GM12891 (cell line): ENCODE measurements at regions not wholly inside any gene's neighbourhood (a gene's known extent, or its start where the extent isn't known, plus 50 kb on each side); places are given as distances from the start of the nearest gene placed in this dataset.

Experiments used
- PAX5 ChIP-seq: IDR thresholded peaks from 2 replicates; pipeline ENCODE4 v1.6.1; 2011; ENCODE audit warnings: low read length, moderate library complexity, mild to moderate bottlenecking; ENCODE audit not compliant: insufficient read depth, severe bottlenecking
- POLR2A ChIP-seq: IDR thresholded peaks from 2 replicates; pipeline ENCODE4 v1.6.1; 2011; ENCODE audit warnings: low read depth, low read length, control low read depth
- POLR2AphosphoS5 ChIP-seq: IDR thresholded peaks from 2 replicates; pipeline ENCODE4 v1.6.1; 2011; ENCODE audit warnings: low read depth, low read length, control low read depth
- POU2F2 ChIP-seq: IDR thresholded peaks from 2 replicates; pipeline ENCODE4 v1.6.1; 2011; ENCODE audit warnings: low read depth, mild to moderate bottlenecking, control low read depth, low read length, moderate library complexity
- SPI1 ChIP-seq: IDR thresholded peaks from 2 replicates; pipeline ENCODE4 v1.6.1; 2011; ENCODE audit warnings: low read depth, low read length, control low read depth
- TAF1 ChIP-seq: IDR thresholded peaks from 2 replicates; pipeline ENCODE4 v1.6.1; 2011; ENCODE audit warnings: low read depth, low read length, control low read depth

DNA sequence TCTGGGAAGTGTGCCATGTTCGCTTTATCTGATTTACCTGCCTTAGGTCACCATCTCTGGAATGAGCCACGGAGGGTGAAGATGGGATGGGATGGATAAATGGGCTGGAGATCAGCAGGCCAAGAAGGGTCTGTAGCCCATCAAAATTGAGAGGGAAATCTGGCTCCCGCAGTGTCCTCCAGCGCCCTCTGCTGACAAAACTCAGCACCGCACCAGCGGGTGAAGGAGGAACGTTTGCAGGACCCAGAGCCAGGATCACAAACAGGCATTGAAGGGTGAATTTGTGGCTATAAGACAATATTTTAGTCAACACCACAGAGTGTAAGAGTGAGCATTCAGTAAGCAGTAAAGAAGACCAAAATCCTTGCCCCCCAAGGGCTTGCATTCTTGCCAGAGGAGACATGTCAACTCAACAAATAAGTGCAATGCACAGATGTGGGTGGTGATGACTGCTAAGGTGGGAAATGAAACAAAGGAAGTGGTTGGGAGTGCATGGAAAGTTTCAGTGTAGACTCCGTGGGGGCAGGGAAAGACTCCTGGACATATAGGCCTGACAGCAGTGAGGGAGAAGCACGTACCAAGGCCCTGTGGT is 124.4 kb downstream of the TENT4A start:
- TF ChIP-seq POLR2A (no peak), SPI1 (no peak), POLR2AphosphoS5 (no peak), POU2F2 (no peak), PAX5 (no peak), TAF1 (no peak)
